Inflammatory macrophage (primary cell): ENCODE measurements at regions not wholly inside any gene's neighbourhood (a gene's known extent, or its start where the extent isn't known, plus 50 kb on each side); places are given as distances from the start of the nearest gene placed in this dataset.
"Not testable (repeated sequence)": the region's sequence is repeated elsewhere in the genome, so short reads cannot be mapped to it uniquely, and the experiment has no call there.

Source experiments
- DNase-seq, 2 donors: peaks; one replicate each; pipeline ENCODE4 v3.0.0-alpha.2; 2020 to 2022

- no peak for DNase-seq
Observed at GRCh38 chr3:55294557-55294956, 192.5 kb downstream of the WNT5A start.

DNA sequence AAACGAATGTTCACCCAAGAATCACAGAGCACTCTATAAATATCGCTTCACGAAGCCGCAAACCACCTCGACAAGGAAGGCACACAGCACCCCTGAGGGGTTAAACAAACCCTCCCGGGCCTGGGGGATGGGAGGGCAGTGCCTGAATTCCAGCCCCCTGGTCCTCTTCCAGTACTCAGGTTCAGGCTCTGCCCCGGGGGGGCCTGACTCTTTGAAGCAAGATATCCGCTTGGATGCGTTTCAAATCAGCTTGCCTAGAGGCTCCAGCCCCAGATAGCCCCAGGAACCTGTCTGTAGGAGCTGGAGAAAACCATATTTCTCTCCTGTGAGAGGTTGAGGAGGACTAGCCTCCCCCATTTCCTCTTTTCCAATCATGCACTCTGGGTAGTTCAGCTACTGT lies 194.7 kb downstream of the WNT5A start:
- DNase-seq, result no peak

GRCh38 chr3:55288657-55289056 lies 198.4 kb downstream of the WNT5A start:
- DNase-seq, result no peak

- DNase-seq, result no peak
Observed at GRCh38 chr3:55286693-55287092, 200.4 kb downstream of the WNT5A start.

DNA sequence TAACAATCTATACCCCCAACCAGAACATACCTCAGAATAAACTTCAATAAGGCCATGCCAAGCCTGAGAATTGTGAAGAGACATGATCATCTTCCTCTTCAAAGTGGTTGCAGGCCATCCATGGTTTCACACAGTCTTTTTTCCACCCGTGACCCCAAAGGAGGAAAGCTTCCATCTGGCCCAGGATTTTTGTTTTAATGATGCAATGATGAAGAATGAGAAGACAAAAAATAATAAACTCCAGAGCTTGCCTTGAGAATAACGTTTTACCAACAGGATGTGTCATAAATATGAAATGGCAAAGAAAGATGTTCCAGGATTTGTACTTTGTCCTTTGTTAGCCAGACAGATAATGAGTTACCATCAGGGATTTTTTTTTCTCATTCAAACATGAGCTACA lies 201.9 kb downstream of the WNT5A start:
- no peak for DNase-seq

DNA sequence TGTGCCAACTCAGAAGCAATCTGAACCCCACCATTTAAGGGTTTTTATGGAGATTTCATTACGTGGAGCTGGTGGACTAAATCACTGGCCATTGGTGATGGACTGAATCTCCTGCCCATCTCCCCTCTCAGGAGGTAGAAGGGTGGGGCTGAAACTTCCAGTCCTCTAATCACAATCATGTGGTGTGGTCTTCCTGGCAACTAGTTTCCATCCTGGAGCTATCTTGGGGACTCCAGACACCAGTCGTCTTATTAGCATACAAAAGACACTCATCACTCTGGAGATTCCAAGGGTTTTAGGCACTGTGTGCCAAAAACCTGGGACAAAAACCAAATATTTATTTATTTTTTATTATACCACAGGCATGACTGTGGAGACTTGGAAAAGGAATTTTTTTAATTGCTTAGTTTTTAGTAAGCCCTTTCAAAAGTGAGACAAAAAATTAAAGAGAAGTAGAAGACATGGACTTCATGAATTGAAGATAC lies 203.6 kb downstream of the WNT5A start:
- no peak for DNase-seq

DNA sequence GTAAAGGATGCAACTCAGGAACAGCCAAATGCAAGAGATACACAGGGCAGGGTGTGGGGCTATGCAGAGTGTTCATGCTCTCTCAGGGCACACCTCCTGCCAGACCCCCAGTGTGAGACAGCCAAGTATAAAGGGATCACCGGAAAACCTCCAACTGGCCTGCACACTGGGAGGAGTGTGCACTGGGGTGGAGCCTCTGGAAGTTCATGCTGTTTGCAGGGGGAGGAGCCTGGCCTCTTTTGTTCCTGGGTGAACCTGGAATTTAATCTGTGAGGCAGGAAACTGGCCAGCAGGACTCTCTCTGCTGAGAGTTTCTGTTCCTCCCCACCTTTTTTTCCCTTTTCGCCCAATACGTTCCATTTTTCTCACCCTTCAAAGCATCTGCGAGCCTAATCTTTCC lies 204.1 kb downstream of the WNT5A start:
- no peak for DNase-seq

GRCh38 chr3:55272031-55272645 lies 215.0 kb downstream of the WNT5A start:
- DNase-seq, result no peak

DNA sequence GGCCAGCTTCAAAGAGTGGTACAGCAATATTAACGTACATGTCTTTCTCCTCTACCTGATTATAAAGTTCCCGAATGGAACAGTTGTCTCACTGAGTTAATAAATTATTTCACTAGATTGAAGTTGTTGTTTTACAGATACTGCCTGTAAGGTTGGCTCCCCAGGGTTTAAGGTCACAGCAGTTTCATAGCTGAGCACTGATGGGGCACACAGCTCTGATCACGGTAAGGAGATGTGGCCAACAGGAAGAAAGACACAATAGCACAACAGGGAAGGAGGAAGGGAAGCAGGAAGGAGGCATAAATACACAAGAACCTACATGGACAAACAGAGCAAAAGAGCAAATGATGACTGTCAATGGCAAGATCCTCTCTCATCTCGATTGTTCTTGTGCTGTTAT lies 215.6 kb downstream of the WNT5A start:
- DNase-seq, result no peak

- DNase-seq, result no peak
Observed at GRCh38 chr3:55270976-55271375, 216.1 kb downstream of the WNT5A start.

DNA sequence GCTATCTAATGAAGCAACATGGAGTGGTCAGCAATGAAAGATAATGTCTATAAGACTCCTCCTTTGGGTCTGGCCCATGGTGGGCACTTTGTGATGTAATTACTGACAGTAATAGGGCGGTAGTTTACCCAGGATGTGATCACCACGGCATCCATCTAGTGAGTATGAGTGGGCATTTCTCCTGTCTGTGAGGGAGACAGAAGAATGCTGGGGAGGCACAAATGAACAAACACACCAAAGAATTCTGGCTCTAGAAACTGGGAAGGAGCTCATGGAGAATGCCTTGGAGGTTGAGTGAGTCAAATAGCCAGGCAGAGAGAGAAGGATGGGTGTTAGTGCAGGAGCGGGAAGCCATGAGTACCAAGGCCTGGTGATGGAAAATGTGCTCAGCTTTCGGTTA lies 217.5 kb downstream of the WNT5A start:
- no peak for DNase-seq

GRCh38 chr3:55269096-55269495 lies 218.0 kb downstream of the WNT5A start:
- DNase-seq, result no peak

GRCh38 chr3:55267206-55267930 lies 219.7 kb downstream of the WNT5A start:
- no peak for DNase-seq

DNA sequence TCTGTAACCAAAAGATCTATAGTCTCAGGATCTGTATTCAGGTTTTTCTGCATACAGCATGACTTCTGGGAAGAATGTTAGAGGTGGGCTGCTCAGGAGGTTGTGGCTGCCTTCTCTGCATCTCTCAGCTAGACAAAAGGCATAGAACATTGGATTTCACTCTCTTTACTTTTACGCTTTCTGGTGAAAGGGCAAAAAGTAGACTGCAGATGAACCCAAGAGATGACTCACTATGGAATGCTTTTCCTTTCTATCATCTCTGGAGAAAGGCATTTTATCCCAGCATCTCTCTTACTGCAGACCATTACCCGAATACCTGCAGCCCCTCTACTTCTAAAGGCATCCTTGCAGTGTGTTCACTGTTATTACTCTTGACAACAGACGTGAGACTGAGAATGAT lies 222.2 kb downstream of the WNT5A start:
- DNase-seq, result no peak

DNA sequence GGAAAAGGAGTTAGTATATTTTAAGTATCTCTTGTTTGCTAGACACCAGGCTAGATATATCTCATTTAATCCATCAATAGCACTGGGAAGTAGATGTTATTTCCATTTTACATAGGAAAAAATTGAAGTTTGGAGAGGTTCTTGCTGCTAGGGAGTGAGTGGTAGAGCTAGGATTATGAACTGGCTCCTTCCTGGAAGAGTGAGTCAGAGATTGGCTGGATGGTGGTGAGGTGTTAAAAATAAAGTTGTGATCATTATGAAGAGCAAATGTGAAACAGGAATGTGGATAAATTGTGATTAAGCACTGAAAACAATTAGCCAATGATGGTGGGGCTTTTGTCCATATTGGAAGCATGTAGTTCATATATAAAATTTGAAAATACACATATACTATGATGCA lies 234.2 kb downstream of the WNT5A start:
- no peak for DNase-seq

DNA sequence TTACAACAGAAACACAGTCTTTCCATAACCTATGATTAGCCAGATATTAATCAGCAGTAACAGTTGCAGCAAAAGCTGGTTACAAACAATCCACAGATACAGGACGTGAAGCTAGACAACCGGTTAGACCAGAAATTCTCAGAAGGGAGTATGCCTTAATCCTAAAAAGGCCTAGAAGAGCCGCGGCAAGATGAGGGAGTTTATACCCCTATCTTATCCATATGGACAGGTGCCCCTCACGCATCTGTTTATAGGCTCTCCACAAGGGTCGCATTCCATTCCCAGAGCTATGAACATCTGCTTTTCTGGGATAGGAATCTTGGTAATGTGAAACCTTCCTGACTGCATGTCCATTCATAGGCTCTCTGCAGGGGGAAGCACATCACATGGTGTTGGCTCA lies 237.9 kb downstream of the WNT5A start:
- not testable (repeated sequence) for DNase-seq

DNA sequence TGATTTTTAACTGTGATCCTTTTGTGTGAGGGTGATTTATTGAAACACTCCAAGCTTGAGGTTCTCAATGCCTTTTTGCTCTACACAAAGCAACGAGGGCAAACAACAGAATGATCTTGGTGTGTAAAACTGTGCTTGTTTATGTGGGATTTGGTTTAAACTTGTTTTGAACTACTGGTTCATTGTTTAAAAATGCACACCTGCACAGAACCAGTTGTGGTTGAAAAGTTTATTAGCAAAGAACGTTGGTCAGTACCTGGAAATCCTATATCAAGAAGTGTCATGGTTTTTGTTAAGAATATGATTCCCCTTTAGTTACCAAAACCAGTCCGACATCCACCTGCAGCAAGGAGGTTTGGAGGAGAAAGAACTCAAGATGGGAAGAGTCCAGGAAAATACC lies 239.4 kb downstream of the WNT5A start:
- no peak for DNase-seq

DNA sequence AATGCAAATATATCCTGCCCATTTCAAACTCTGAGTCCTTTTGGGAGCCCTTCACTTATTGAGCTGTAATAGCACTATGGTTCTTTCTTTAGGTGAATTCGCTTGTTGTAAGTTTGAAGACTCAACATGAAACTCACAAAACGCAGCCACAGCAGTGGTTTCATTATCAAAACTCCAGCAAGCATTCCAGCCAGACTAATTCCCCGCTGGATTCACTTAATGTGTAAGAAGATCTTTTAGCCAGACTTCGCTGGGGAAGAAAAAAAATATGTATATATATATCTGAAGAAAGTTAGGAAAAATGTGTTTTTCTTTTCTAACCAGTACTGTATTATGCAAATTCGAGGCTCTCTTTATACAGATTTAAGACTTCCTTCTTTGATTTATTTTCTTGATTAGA lies 241.1 kb downstream of the WNT5A start:
- no peak for DNase-seq

- DNase-seq, result no peak
Observed at GRCh38 chr3:55245351-55245750, 241.8 kb downstream of the WNT5A start.

GRCh38 chr3:55244247-55244646 lies 242.9 kb downstream of the WNT5A start:
- DNase-seq, result no peak

- no peak for DNase-seq
Observed at GRCh38 chr3:55243678-55244077, 243.4 kb downstream of the WNT5A start.

- no peak for DNase-seq
Observed at GRCh38 chr3:55242921-55243320, 244.2 kb downstream of the WNT5A start.

DNA sequence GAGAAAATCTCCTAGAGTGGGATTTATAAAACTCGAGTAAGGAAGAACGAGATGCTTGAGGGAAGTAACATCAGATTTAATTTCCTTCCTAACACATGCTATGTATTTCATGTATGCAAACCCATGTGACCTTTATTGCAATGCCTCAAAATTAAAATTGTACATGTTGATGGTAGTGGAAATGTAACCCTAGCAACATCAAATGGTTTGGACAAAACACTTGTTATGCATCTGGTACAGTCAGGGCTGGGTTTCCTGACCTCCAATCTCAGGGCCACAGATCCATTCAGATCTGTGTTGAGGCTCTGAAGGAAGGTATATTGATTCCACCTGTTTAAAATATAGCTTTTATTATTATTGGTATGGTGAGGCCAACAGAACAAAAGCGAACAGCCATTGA lies 246.0 kb downstream of the WNT5A start:
- DNase-seq, result no peak

DNA sequence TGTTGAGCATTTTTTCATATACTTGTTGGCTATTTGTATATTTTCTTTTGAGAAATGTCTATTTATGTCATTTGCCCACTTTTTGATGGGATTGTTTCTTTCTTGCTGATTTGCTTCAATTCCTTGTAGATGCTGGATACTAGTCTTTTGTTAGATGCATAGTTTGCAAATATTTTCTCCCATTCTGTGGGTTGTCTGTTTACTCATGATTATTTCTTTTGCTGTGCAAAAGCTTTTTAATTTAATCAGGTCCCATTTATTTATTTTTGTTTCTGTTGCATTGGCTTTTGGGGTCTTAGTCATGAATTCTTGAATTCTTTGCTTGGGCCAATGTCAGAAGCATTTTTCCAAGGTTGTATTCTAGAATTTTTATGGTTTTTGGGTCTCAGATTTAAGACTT lies 251.7 kb downstream of the WNT5A start:
- DNase-seq, result no peak

DNA sequence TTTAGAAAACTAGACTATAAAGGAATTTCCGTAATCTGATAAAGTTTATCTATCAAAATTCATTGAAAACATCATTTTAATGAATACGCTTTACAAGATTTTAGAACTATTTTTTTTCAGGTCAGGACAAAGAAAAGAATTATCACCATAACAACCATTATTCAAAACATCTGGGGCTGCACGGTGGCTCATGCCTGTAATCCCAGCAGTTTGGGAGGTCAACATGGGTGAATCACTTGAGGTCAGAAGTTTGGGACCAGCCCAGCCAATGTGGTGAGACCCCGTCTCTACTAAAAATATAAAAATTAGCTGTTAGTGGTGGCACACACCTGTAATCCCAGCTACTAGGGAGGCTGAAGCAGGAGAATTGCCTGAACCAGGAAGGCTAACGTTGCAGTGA lies 260.4 kb downstream of the WNT5A start:
- DNase-seq, result no peak
